SK-N-MC (cell line): ENCODE measurements at regions not wholly inside any gene's neighbourhood (a gene's known extent, or its start where the extent isn't known, plus 50 kb on each side); places are given as distances from the start of the nearest gene placed in this dataset.

Experiments used
- EZH2 ChIP-seq: fragments of 200-600 bp; sonication (generic); IDR thresholded peaks from one replicate; pipeline ENCODE4 v1.6.1; 2017; ENCODE audit warnings: antibody characterized with exemption
- POLR2AphosphoS5 ChIP-seq: IDR thresholded peaks from 2 replicates; pipeline ENCODE4 v1.6.1; 2012; ENCODE audit warnings: mild to moderate bottlenecking, low read depth, low read length, borderline replicate concordance

- TF ChIP-seq EZH2 (no peak), POLR2AphosphoS5 (no peak)
Measured at GRCh38 chr6:141906569-141907080, 226.1 kb upstream of the GJE1 start.
